NCI-H2107 treated with DMSO at 0.1 percent for 48 hours (cell line): ENCODE measurements at regions not wholly inside any gene's neighbourhood (a gene's known extent, or its start where the extent isn't known, plus 50 kb on each side); places are given as distances from the start of the nearest gene placed in this dataset.
"Not testable (repeated sequence)": the region's sequence is repeated elsewhere in the genome, so short reads cannot be mapped to it uniquely, and the experiment has no call there.

Source experiments
- DNase-seq: peaks from one replicate; lab custom pipeline; 2025; ENCODE audit not compliant: unreplicated experiment; lab: John Stamatoyannopoulos, UW

DNA sequence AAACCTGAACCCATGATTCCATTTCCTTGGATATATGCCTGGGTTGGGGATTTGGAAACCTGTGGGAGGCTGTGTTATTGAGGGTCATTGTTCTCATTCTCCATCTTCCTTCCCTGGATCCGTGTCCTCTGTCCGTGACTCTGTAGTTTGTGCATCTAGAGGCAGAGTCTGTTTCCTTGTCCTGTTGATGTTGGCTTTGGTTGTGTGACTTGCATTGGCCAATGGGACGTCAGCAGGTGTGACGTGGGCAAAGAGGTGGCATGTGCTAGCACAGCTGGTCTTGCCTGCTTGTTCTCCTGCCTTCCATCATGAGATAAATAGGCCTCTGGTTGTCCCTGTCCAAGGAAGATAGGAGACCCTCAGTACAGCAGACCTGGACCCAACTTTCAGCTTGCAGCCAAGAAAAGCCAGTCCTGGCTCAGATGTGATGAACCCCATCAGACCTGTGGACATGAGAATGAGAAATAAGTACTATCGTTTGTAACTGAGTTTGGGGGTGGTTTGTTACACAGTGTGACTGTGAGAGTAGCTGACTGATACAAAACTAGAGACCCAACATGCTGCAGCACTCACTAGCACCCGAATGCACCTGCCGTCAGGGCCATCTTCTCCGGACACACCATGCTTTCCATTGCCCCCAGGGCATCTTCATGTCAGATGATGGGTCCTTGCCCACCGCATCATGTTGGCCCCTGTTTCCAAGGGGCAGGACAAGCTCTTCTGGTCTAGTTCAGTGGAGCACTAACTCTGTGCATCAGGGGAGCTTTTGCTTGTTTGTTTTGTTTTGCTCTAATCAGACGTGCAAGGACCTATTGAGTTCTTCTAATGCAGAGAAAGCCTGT lies 195.3 kb upstream of the SULF2 start:
- no peak for DNase-seq

DNA sequence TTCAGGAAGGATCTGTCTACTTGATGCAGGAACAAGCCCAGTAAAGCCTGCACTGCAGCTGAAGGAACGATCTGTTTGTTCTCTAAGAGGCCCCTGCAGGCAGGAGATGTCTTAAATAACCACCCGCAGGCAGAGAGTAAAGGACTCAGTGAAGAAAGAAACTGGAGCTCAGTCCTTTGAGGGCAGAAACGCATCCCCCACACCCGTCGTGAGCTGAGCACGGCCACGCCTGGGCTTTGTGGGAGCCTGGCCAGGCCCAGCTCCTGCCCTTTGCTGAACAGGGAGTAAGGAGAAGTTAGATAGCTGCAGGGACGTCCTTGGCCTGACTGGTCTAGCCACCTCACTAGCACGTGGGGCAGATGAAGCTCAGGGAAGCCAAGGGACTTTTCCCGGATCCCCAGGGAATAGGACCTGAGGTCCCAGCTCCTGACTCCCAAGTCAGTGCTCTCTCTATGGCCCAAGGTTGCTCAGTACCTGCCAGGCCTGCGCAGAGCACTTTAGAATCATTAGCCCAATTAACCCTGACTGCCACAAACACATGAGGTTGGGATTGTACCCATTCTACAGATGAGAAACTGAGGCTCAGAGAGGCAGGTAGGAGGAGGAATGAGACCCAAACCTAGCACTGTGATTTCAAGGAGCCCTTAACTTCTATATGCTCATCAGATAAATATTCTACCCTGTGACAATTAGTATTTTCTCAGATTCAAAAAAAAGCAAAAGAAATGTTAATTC lies 194.2 kb upstream of the SULF2 start:
- not testable (repeated sequence) for DNase-seq

DNA sequence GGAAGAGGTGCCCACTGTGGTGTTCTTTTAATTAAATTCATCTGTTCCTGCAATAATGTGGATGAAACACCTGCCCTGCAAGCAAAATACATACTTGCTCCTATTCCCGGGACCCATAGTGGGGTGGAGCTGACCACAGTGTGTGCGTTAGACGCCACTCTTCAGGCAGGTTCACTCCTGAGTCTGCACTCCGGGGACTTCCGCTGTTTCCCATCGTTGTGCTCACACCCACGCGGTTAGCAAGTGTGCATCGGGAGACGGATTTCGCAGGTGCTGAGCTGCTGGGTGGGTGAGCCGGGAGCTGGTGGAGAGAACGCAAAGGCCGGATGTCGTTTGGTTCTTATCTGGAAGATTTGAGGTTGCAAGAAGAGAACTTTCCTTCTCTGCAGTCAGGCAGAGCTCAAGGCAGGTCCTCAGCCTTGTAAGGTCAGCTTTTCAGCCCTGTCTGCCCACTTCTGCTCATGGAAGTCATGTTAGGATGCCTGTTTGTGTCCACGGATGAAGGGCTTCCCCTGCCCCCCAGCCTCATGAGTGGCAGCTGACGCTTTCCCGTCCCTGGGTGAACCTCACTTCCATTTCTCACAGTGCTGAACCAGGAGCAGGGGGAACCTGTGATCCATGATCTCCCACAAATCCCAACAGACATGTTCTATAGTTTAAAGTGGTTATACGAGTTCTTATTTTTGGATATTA lies 193.3 kb upstream of the SULF2 start:
- DNase-seq = not testable (repeated sequence)

DNA sequence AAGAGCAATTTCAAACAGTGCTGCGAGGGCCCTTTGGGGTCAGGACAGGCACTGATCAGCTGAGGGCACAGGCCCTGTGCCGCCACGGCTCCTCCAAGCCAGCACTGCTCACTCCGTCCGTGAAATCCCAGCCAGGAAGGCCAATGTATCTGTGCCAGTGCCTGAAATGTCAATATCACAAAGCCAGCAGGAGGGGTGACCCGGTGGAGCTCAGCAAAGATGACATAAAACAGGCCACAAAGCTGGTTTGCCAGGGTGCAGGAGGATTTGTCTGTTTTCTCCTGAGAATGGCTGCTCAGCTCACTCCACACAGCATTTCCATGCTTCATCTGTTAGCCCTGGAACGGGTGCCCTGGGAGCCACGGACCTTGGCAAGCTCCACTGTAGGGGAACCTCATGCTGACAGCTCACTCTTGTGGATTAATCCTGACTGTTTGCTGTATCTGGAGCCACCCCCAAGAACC lies 192.5 kb upstream of the SULF2 start:
- DNase-seq = not testable (repeated sequence)

DNA sequence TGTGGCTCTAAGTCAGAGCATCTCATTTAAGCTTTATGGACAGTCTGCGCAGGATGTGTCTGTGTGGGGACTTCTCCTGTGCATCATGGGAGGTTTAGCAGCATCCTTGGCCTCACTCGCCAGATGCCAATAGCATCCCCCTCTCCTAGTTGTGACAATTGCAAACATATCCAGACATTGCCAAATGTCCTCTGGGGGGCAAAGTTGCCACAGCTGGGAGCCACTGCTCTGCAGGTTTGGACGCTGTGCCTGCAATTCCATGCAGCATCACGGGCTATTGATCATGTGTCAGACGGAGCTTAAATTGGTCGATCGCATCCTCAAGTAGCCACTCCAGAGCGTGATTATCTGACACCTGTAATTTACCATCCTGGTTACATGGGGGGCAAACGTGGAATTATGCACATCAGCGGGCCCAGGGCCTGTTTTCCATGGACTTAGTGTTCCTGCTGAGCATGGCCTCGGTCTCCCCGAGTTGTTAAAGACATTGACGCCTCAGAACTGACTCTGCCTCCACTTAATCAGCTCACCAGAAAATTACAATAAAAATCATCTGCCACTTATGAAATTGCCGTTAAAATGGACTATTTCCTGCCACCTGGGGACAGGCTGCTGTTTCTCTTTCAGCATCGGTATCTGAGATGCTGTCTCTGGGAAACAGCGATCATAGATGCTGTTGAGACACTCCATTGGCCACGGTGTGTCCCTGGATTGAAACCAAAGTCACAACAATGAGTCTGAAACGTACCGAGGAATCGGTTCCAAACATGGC lies 191.9 kb upstream of the SULF2 start:
- DNase-seq = not testable (repeated sequence)

DNA sequence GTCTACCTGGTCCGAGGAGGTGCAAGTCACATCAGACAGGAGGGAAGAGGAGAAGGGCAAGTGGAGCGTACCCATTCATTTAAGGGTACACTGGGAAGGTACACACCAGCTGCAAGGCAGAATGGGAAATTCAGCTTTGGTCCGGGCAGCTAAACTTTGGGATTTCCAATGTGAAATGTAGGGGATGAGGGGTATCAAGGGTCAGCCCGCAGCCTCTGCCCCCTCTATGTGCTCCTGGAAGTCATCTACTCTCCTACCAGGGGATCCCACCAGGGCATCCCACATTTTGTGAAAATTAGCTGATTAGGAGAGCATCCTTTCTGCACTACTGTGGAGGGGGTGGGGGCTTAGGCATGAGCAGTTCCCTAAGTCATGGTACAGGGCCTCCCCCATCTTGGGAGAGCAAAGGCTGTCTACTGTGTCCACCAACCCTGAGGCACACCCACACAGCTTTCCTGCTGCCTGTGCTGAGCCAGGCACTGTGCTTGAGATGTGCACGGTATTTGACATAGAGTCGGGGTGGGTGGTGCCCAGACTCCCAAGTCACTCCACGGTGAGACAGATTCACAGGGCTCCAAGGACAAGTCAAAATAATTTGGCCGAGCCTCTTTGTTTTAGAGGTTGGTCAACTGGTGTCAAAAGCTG lies 189.1 kb upstream of the SULF2 start:
- no peak for DNase-seq

DNA sequence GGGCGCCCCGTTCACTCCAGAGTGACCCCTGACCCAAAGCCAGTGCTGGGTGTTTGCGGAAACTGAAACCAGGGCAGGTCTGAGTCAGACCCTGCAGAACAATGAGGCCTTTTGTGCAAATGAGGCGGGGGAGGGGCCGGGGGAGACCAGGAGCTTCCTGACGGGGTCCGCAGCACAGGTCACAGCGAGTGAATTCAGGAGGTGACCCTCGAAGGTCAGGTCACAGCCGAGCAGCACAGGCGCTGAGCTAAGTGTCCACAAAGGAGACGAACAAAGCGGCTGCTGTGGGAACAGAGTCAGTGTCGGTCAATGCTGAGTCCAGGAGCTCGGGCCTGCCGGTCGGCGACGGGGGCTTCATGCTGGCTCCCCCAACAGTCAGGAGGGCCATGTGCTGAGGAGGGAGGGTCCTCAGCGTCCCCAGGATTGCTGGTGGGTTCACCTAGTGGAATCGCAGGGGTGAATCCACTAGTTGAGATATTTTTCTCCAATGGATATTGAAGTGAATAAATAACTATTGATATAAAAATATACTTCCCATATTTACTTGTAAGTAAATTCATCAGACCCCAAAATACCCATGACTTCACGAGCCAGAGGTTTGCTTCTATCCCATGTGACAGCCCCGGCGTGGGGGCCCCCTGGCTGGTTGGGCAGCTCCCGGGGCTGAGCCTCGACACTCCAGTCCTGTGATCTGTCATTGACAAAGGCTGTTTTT lies 188.4 kb upstream of the SULF2 start:
- DNase-seq = no peak

DNA sequence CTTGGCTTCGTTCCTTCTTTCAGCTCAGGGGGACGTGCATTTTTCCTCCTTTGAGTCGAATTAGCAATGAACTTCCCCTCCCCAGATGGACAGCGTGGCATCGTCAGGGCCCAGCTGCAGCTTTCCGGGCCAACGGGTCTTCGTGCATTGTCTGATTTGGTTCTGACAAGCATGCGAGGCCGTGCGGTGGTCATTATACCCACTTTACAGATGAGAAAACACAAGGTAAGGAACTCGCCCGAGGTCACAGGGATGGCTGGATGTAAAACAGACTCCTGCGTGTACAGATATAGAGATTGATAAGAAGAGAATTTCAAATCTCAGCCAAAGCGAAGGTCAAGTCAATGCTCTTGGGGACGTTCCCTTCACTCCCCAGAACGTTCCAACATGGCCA lies 187.6 kb upstream of the SULF2 start:
- no peak for DNase-seq

DNA sequence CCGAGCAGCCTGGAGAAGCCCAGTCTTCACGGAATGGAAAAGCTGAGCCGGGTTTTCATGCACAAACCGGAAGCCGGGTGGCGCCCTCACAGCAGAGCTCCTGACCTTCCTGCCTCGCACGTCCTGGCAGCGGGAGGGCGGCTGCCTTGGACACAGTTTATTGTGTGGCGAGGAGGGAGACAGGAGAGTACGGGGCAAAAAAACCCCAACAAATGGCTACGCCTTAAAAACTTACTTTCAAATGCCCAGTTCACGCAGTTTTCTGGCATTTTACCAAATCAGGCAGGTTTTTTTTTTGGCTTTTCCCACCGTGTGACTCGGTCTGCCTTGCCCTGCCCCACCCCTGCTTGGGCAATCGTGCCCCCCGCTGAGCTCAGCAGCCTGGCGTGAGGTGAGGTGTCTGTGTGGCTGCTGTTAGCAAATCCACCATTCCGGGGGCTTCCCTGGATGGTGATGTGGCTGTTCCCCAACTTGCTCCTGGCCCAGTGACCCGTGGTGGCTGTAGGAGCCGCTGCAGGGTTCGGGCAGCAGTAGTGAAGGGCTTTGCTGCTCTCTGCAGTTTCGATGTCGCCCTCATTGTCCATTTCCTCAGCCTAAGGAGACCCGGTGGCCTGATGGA lies 187.1 kb upstream of the SULF2 start:
- not testable (repeated sequence) for DNase-seq

DNA sequence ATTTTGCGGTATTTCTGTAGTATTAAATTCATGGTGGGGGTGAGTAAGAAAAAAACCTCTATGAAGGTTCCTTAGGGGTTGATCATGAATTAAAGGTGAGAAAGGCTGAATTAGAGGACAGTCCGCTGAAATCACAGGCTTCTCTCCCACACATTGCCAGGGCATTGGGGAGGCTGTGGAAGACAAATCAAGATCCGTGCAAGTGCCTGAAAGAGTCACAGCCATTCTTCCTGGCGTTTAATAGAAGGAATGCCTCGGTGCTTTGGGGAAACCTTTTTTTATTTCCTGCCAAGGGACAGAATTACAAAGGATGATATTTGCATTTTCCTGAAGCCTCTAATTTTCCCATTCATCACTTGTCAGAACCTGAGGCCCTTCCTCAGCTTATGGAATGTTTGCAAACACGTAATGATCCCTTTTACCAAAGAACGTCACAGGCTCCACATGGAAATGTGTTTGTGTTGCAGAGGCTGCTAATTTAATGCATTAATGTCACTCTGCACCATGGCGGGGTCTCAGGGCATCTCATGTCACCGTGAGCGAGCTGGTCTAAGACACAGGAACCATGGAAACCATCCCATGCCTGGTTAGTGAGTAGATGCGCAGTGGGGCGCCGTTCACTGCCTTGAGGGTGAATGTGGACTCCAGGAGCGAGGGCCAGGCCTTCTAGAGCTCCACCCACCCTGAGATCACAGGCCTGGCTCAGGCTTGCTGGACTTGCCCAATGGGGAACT lies 185.9 kb upstream of the SULF2 start:
- DNase-seq = no peak

DNA sequence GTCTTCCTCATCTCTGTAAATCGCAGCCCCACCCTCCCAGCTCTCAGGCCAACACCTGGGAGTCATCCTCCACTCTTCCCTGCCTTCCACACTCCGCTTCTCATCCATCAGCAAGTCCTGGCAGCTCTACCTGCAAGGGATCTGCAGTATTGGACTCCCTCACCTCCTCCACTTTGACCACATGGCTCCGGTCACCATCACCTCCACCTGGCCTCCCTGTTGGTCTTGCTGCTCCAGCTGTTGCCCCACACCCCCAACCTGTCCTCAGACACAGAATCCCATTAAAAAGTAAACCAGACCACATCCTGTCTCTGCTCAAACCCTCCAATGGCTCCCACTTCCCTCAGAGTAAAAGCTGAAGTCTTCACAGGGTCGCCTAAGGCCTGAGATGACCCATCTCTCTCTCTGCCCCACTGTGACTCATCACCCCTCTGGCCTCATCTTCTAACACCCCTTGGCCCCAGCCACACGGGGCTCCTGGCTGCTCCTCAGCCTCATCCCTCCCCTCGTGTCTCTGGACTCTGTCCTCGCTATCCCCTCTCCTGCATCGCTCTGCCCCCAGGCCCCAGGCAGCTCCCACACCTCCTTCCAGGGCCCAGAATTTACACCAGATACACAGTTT lies 185.1 kb upstream of the SULF2 start:
- no peak for DNase-seq

DNA sequence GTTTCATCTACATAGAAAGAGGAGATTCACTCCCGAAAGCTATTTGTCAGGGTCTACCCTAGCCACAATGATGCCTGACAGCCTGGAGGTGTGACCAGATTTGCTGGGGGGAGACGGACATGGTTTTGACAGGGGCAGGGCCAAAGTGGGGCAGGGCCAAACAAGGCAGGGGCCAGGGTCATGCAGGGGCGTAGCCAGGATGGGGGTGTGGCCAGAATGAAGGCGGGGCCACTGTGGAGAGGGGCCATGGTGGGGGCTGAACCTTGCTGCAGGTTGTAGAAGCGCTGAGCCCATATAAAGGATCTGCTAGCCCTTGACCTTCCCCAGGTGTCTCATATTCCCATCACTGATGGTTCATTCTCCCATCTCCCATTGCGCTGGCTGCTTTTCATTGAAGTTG lies 184.1 kb upstream of the SULF2 start:
- DNase-seq = no peak

DNA sequence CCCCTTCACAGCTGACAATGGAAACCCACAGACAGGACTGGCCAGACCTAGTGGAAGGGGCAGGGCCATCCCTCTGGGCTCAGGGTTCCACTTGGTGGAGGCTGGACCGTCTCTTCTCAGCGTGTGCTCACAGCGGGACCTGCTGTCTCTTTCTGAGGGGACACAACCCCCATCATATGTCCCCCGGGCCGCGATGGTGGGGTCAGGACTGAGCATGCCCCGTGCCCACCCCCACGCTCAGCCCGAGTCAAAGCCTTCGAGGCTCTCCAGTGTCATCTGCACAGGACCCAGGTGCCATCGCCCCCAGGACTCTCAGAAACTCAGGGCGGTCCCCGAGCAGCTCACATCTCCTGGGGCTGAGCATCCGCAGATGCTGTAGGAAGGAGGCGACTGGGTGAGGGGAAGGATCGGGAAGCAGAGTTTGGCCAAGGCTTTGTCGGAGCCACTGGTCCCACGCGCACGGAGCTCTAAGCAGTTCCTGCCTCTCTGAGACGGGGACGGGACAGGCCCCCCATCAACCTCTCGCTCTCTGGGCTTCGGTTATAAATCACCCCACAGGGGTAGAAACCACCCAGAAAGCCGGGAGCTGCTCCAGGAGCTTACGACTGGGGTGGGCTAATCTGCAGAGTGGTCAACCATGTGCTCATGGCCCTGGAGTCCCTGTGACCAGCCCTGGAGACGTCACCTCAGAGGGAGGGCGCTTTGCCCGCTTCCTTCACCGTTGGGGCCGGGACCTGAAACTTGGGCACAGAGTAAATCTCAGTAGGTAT lies 183.4 kb upstream of the SULF2 start:
- no peak for DNase-seq

DNA sequence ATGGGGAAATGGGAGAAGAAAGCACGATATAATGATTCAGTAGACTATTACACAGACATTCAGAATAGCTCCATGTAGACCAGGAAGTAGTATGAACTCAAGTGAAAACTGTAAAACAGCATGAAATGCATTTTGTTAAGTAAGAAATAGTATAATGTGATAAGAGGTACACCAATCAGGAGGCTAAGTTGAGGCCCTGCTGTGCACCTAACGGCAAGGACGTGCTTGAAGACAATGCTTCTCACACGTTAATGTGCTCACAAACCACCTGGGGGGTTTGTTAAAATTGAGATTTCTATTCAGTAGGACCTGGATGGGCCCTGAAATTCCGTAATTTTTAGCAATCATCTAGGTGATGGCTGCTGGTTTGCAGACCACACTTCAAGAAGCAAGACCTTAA lies 178.9 kb upstream of the SULF2 start:
- DNase-seq = no peak

DNA sequence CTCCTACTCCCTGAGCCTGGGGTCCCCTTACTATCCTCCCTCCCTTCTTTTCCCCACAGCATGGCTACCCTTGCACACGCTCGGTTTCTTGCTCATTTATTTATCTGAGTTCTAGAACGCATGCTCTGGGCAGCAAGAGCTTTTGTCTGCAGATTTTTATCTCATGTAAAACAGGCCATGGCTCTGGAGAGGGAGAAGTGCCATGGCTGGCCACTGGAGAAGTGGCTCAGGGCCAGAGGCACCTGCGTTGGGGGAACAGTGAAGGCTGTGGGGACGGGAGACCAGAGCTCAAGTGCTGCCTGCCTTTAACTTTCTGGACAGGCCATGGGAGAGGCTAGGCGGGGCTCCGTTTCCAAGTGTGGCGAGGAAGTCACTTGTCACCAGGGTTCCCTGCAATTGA lies 177.7 kb upstream of the SULF2 start:
- no peak for DNase-seq

DNA sequence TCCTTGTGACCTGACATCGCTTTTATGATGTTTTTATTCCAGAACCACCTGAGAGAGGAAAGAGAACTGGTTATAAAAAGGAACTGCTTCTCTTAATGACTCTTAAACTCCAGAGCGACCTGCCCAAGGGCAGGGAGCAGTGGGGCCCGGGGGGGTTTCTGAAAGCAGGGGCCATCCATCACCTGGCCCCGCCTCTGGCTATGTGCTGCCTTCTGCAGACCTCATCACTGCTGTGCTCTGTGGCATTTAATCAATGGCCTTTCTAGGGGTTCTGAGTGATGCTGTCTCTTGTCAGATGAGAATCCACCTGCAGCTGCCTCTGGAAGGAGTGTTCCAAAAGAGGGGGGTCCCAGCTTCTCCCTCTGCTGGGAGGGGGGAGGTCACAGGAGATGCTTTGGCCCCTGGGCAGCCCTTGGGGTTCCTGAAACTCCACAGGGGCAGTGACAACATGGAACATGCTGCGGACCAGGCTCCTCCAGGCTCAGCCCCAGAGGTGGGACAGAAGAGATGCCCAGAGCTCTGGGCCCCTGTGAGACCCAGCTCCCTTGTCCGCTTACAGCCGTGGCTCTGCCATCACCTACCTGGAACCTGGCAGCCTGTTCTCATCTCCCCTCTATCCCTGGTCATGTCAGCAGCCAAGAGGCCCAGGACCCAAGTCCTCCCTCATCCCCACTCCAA lies 177.1 kb upstream of the SULF2 start:
- no peak for DNase-seq
